ENCODE measurements at regions not wholly inside any gene's neighbourhood (a gene's known extent, or its start where the extent isn't known, plus 50 kb on each side); places are given as distances from the start of the nearest gene placed in this dataset.

GRCh38 chr1:234942012-234942332, 186.7 kb downstream of the TOMM20 start:
- no peak for TF ChIP-seq CTCF (IDR thresholded peaks at IDR 0.05)
- no peak for TF ChIP-seq EZH2 (IDR thresholded peaks at IDR 0.05; ENCODE audit: borderline replicate concordance, insufficient read depth, low read depth, low read length, poor library complexity, severe bottlenecking)
